WTC11 (cell line): ENCODE measurements at regions not wholly inside any gene's neighbourhood (a gene's known extent, or its start where the extent isn't known, plus 50 kb on each side); places are given as distances from the start of the nearest gene placed in this dataset.

Source experiments
- ATAC-seq: fragments of 200-7000 bp; cut with Tn5 transposase; 2 replicates; pipeline ENCODE4 v1.10.0; 2021; ENCODE audit warnings: mild to moderate bottlenecking, moderate library complexity
- CTCF ChIA-PET: fragments of 300-600 bp; sonication (Branson Sonifier 250); formaldehyde crosslinking; loops from one replicate; lab custom pipeline; 2021; ENCODE audit warnings: antibody characterized with exemption; lab: Charles Lee
- POLR2A ChIA-PET: fragments of 350-600 bp; sonication (Branson Sonifier 250); formaldehyde crosslinking; loops from one replicate; lab custom pipeline; 2021; ENCODE audit warnings: antibody characterized with exemption; lab: Charles Lee
- DNase-seq: peaks from one replicate; pipeline ENCODE4 v3.0.0; 2021; ENCODE audit warnings: low spot score
- H3K27ac Mint-ChIP-seq: 2 replicates; pipeline ENCODE4 v1.8.0; 2021; ENCODE audit warnings: mixed read lengths
- H3K27me3 Mint-ChIP-seq: 2 replicates; pipeline ENCODE4 v1.8.0; 2021; ENCODE audit warnings: low read depth, mild to moderate bottlenecking, moderate library complexity, mixed read lengths
- H3K36me3 Mint-ChIP-seq: 2 replicates; pipeline ENCODE4 v1.8.0; 2021; ENCODE audit warnings: mixed read lengths
- H3K4me1 Mint-ChIP-seq: 2 replicates; pipeline ENCODE4 v1.8.0; 2022; ENCODE audit warnings: mixed read lengths
- H3K4me3 Mint-ChIP-seq: 2 replicates; pipeline ENCODE4 v1.8.0; 2021; ENCODE audit warnings: mild to moderate bottlenecking, moderate library complexity, mixed read lengths
- H3K9me3 Mint-ChIP-seq: 2 replicates; pipeline ENCODE4 v1.8.0; 2021; ENCODE audit warnings: mixed read lengths
- EMX1 ChIP-seq: fragments of 250-450 bp; sonication (Bioruptor Pico); IDR thresholded peaks from 2 replicates; pipeline ENCODE4 v1.8.0; 2021; ENCODE audit warnings: mild to moderate bottlenecking
- ESRRA ChIP-seq: sonication (generic); formaldehyde crosslinking; IDR thresholded peaks from 2 replicates; pipeline ENCODE4 v1.8.1; 2022; ENCODE audit warnings: mild to moderate bottlenecking, missing genetic modification reagents, borderline replicate concordance
- FOXK1 ChIP-seq: sonication (generic); formaldehyde crosslinking; IDR thresholded peaks from 2 replicates; pipeline ENCODE4 v1.8.0; 2022; ENCODE audit warnings: mild to moderate bottlenecking, moderate library complexity, missing genetic modification reagents
- GTF2I ChIP-seq: fragments of 250-450 bp; sonication (Bioruptor Pico); conservative IDR thresholded peaks from 2 replicates; pipeline ENCODE4 v1.4.0; 2021; ENCODE audit warnings: mild to moderate bottlenecking
- JAZF1 ChIP-seq: fragments of 250-450 bp; sonication (Bioruptor Pico); IDR thresholded peaks from 2 replicates; pipeline ENCODE4 v1.9.0; 2021; ENCODE audit warnings: moderate library complexity, mild to moderate bottlenecking, inconsistent platforms
- JUN ChIP-seq: sonication (generic); formaldehyde crosslinking; IDR thresholded peaks from 2 replicates; pipeline ENCODE4 v1.8.0; 2023; ENCODE audit warnings: mild to moderate bottlenecking, missing genetic modification reagents
- KAT7 ChIP-seq: sonication (generic); formaldehyde crosslinking; IDR thresholded peaks from 2 replicates; pipeline ENCODE4 v1.8.1; 2023; ENCODE audit warnings: missing genetic modification reagents, mild to moderate bottlenecking, borderline replicate concordance
- NFATC4 ChIP-seq: fragments of 250-450 bp; sonication (Bioruptor Pico); IDR thresholded peaks from 2 replicates; pipeline ENCODE4 v1.9.0; 2021; ENCODE audit warnings: mild to moderate bottlenecking
- NR2C2 ChIP-seq: sonication (generic); formaldehyde crosslinking; IDR thresholded peaks from 2 replicates; pipeline ENCODE4 v1.8.0; 2022; ENCODE audit warnings: mild to moderate bottlenecking, missing genetic modification reagents
- NR3C1 ChIP-seq: sonication (generic); formaldehyde crosslinking; conservative IDR thresholded peaks from 2 replicates; pipeline ENCODE4 v1.8.1; 2023; ENCODE audit warnings: low read depth, mild to moderate bottlenecking, missing genetic modification reagents
- OVOL2 ChIP-seq: fragments of 250-450 bp; sonication (Bioruptor Pico); IDR thresholded peaks from 2 replicates; pipeline ENCODE4 v1.9.0; 2021; ENCODE audit warnings: mild to moderate bottlenecking, borderline replicate concordance
- RORB ChIP-seq: fragments of 250-450 bp; sonication (Bioruptor Pico); IDR thresholded peaks from 2 replicates; pipeline ENCODE4 v1.9.0; 2021; ENCODE audit warnings: mild to moderate bottlenecking
- SP1 ChIP-seq: sonication (generic); formaldehyde crosslinking; conservative IDR thresholded peaks from 2 replicates; pipeline ENCODE4 v1.8.1; 2022; ENCODE audit warnings: missing genetic modification reagents
- TP53 ChIP-seq: sonication (generic); formaldehyde crosslinking; IDR thresholded peaks from 2 replicates; pipeline ENCODE4 v1.8.1; 2023; ENCODE audit warnings: mild to moderate bottlenecking, missing genetic modification reagents
- ZNF138 ChIP-seq: sonication (generic); formaldehyde crosslinking; conservative IDR thresholded peaks from 2 replicates; pipeline ENCODE4 v1.8.1; 2022; ENCODE audit warnings: mild to moderate bottlenecking, moderate library complexity, missing genetic modification reagents
- ZNF219 ChIP-seq: sonication (generic); formaldehyde crosslinking; IDR thresholded peaks from 2 replicates; pipeline ENCODE4 v1.8.0; 2023; ENCODE audit warnings: missing genetic modification reagents, mild to moderate bottlenecking, borderline replicate concordance
- ZNF317 ChIP-seq: sonication (generic); formaldehyde crosslinking; IDR thresholded peaks from 2 replicates; pipeline ENCODE4 v1.8.1; 2023; ENCODE audit warnings: low read depth, mild to moderate bottlenecking, moderate library complexity, missing genetic modification reagents, borderline replicate concordance
- ZNF423 ChIP-seq: fragments of 250-450 bp; sonication (Bioruptor Pico); IDR thresholded peaks from 2 replicates; pipeline ENCODE4 v2.1.2; 2022; ENCODE audit warnings: mild to moderate bottlenecking, moderate library complexity
- ZNF671 ChIP-seq: fragments of 250-450 bp; sonication (Bioruptor Pico); IDR thresholded peaks from 2 replicates; pipeline ENCODE4 v1.8.0; 2021; ENCODE audit warnings: mild to moderate bottlenecking
- TF ChIP-seq, protein P1 (sequence below): fragments of 250-450 bp; sonication (Bioruptor Pico); IDR thresholded peaks from 2 replicates; pipeline ENCODE4 v2.1.2; 2022; ENCODE audit warnings: mild to moderate bottlenecking, moderate library complexity
- TF ChIP-seq, protein P2 (sequence below): sonication (generic); formaldehyde crosslinking; IDR thresholded peaks from 2 replicates; pipeline ENCODE4 v1.8.0; 2023; ENCODE audit warnings: missing genetic modification reagents
- TF ChIP-seq, protein P3 (sequence below): sonication (generic); formaldehyde crosslinking; IDR thresholded peaks from 2 replicates; pipeline ENCODE4 v1.8.1; 2022; ENCODE audit warnings: mild to moderate bottlenecking, missing genetic modification reagents, moderate library complexity, borderline replicate concordance
- TF ChIP-seq, protein P4 (sequence below): fragments of 250-450 bp; sonication (Bioruptor Pico); conservative IDR thresholded peaks from 2 replicates; pipeline ENCODE4 v1.9.0; 2021; ENCODE audit warnings: mild to moderate bottlenecking
- TF ChIP-seq, protein P5 (sequence below): sonication (generic); formaldehyde crosslinking; IDR thresholded peaks from 2 replicates; pipeline ENCODE4 v1.8.0; 2022; ENCODE audit warnings: missing genetic modification reagents
- TF ChIP-seq, protein P6 (sequence below): sonication (generic); formaldehyde crosslinking; IDR thresholded peaks from 2 replicates; pipeline ENCODE4 v1.8.0; 2022; ENCODE audit warnings: mild to moderate bottlenecking, missing genetic modification reagents

DNA sequence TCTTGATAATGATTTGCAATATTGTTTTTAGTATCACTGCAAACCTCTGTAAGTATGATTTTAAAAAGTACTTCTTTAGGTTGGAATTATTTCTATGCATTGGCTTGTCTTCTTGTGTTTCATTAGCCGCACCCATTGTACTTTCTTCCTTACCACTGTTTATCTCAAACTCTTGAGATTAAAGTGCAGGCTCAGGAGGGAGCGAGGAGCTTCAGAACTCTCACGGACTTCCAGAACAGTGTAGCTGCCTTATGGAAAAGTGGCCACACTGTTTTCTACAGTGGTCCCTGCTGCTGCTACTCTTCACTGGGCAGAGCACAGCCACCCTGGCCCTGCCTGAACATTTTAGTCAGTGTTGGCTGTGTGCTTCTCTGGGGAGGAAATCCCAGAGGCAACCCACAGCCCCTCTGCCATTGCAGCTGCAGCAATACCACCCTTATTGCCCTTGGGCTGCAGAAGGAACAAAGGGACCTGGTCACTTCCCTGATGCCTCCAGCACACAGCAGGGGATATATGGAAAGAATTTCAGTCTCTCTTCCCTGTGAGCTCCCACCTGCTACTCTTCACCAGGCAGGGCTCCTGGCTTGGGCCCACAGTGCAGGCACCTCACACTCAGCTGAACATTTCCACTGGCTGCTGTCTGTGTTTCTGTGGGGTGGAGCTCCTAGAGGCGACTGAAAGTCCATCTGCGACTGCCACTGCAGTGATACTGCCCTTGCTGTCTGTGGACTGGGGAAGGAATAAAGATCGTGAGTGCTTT lies 91.7 kb upstream of the MAP3K4 start:
- H3K27ac Mint-ChIP-seq = no peak overlapping the region
- H3K9me3 Mint-ChIP-seq = peaks cover 8% of the 10 kb centered on the region
- ATAC-seq = peak; percentile 81
- no peak for DNase-seq
- H3K27me3 Mint-ChIP-seq = no peaks in the 10 kb centered on the region
- CTCF ChIA-PET = interaction anchor here (0.9 to 1.5 kb wide), 5 partner anchors 14 to 133 kb away, joined by 3 to 4 read pairs (median 3); no protein-coding TSS in a partner anchor
- POLR2A ChIA-PET = no interaction called here
- no peak overlapping the region for H3K4me3 Mint-ChIP-seq
- peaks cover 27% of the 10 kb centered on the region for H3K4me1 Mint-ChIP-seq
- H3K36me3 Mint-ChIP-seq = no peaks in the 10 kb centered on the region
- TF ChIP-seq ESRRA (no peak), RORB (CRISPR knock-in tag) (no peak), ZNF219 (CRISPR knock-in tag) (no peak)

DNA sequence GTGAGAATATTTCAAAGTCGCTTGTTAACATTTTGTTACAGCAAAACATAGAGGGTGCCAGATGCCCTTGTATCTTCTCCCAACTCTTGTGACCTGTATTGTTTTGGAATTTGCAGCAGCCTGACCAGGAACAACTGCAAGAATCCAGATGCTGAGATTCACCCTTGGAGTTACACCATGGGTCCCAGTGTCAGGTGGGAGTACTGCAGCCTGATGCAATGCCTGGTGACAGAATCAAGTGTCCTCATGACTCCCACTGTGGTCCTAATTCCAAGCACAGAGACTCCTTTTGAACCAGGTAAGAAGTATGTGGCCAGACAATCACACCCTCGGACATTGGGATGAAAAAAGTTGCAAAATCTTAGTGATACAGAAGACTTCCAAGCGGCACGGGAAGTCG lies 79.6 kb upstream of the MAP3K4 start:
- Mint-ChIP-seq H3K27me3 (no peaks in the 10 kb centered on the region; the same call in 1 of the 2 replicates), H3K4me1 (peaks cover 9% of the 10 kb centered on the region; the same call in 1 of the 2 replicates), H3K9me3 (peaks cover 49% of the 10 kb centered on the region), H3K4me3 (no peak overlapping the region), H3K27ac (no peak overlapping the region), H3K36me3 (peaks cover 32% of the 10 kb centered on the region)
- DNase-seq (no peak), ATAC-seq (no peak)
- TF ChIP-seq, protein P1, sequence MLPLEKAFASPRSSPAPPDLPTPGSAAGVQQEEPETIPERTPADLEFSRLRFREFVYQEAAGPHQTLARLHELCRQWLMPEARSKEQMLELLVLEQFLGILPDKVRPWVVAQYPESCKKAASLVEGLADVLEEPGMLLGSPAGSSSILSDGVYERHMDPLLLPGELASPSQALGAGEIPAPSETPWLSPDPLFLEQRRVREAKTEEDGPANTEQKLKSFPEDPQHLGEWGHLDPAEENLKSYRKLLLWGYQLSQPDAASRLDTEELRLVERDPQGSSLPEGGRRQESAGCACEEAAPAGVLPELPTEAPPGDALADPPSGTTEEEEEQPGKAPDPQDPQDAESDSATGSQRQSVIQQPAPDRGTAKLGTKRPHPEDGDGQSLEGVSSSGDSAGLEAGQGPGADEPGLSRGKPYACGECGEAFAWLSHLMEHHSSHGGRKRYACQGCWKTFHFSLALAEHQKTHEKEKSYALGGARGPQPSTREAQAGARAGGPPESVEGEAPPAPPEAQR = no peak
- TF ChIP-seq, protein P2, sequence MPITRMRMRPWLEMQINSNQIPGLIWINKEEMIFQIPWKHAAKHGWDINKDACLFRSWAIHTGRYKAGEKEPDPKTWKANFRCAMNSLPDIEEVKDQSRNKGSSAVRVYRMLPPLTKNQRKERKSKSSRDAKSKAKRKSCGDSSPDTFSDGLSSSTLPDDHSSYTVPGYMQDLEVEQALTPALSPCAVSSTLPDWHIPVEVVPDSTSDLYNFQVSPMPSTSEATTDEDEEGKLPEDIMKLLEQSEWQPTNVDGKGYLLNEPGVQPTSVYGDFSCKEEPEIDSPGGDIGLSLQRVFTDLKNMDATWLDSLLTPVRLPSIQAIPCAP (CRISPR knock-in tag) = no peak
- TF ChIP-seq ZNF317 (no peak), ZNF423 (no peak), EMX1 (no peak), NFATC4 (CRISPR knock-in tag) (no peak), GTF2I (CRISPR knock-in tag) (no peak), KAT7 (CRISPR knock-in tag) (no peak), JUN (no peak), ZNF138 (CRISPR knock-in tag) (no peak), NR2C2 (CRISPR knock-in tag) (no peak)
- TF ChIP-seq, protein P3, sequence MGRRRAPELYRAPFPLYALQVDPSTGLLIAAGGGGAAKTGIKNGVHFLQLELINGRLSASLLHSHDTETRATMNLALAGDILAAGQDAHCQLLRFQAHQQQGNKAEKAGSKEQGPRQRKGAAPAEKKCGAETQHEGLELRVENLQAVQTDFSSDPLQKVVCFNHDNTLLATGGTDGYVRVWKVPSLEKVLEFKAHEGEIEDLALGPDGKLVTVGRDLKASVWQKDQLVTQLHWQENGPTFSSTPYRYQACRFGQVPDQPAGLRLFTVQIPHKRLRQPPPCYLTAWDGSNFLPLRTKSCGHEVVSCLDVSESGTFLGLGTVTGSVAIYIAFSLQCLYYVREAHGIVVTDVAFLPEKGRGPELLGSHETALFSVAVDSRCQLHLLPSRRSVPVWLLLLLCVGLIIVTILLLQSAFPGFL (CRISPR knock-in tag) = no peak
- TF ChIP-seq, protein P4, sequence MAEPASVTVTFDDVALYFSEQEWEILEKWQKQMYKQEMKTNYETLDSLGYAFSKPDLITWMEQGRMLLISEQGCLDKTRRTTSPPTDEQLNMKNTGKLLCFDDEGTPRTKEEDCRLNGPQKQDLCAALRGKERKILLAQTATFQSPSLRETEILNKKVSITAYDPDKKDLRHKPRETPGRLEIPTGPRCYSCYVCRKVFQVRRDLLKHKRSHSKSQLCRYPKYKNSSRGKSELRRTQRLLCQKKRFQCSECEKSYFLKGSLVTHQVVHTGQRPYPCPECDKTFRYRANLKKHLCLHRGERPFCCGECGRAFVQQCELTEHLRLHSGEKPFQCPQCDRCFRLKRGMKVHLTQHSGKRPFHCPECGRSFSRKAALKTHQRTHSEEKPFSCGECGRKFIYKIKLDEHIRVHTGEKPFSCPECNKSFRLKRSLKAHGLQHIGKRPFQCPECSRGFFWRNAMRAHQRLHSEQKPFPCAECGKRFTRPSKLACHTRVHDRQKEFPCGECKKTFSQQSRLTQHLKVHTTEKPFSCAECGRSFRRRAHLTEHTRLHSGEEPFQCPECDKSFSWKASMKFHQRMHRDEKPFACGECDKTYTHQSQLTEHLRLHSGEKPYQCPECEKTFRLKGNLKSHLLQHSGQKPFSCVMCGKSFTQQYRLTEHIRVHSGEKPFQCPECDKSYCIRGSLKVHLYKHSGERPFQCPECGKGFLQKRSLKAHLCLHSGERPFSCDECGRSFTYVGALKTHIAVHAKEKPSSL (CRISPR knock-in tag) = no peak
- ChIA-PET CTCF (no interaction called here), POLR2A (no interaction called here)

DNA sequence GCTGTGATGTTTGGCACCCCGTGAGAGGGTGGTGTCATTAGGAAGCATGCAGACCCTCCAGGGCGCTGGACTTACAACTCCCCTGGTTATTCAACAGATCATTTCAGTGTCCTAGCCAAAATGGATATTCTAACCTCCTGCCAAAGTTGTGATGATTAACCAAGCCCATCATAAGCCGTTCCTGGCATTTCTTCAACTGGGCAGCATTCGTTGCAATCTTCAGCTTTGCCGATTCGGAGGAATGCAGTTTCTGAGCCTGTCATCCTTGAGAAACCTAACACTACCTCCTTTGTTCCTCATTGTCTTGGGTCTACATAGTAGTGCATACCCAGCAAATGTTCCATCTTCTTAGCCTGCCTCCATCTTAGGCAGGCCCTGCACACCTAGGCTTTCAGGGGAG lies 79.2 kb upstream of the MAP3K4 start:
- Mint-ChIP-seq H3K4me1 (peaks cover 11% of the 10 kb centered on the region), H3K9me3 (peaks cover 45% of the 10 kb centered on the region), H3K36me3 (peaks cover 28% of the 10 kb centered on the region), H3K4me3 (no peak overlapping the region), H3K27ac (no peak overlapping the region), H3K27me3 (no peaks in the 10 kb centered on the region; the same call in 1 of the 2 replicates)
- ATAC-seq (no peak), DNase-seq (no peak)
- ChIA-PET POLR2A (no interaction called here), CTCF (no interaction called here)
- TF ChIP-seq OVOL2 (CRISPR knock-in tag) (no peak), SP1 (CRISPR knock-in tag) (no peak), JAZF1 (CRISPR knock-in tag) (no peak), NR3C1 (CRISPR knock-in tag) (no peak), ZNF671 (no peak), FOXK1 (CRISPR knock-in tag) (no peak), ZNF138 (CRISPR knock-in tag) (no peak), TP53 (CRISPR knock-in tag) (no peak)
- TF ChIP-seq, protein P5, sequence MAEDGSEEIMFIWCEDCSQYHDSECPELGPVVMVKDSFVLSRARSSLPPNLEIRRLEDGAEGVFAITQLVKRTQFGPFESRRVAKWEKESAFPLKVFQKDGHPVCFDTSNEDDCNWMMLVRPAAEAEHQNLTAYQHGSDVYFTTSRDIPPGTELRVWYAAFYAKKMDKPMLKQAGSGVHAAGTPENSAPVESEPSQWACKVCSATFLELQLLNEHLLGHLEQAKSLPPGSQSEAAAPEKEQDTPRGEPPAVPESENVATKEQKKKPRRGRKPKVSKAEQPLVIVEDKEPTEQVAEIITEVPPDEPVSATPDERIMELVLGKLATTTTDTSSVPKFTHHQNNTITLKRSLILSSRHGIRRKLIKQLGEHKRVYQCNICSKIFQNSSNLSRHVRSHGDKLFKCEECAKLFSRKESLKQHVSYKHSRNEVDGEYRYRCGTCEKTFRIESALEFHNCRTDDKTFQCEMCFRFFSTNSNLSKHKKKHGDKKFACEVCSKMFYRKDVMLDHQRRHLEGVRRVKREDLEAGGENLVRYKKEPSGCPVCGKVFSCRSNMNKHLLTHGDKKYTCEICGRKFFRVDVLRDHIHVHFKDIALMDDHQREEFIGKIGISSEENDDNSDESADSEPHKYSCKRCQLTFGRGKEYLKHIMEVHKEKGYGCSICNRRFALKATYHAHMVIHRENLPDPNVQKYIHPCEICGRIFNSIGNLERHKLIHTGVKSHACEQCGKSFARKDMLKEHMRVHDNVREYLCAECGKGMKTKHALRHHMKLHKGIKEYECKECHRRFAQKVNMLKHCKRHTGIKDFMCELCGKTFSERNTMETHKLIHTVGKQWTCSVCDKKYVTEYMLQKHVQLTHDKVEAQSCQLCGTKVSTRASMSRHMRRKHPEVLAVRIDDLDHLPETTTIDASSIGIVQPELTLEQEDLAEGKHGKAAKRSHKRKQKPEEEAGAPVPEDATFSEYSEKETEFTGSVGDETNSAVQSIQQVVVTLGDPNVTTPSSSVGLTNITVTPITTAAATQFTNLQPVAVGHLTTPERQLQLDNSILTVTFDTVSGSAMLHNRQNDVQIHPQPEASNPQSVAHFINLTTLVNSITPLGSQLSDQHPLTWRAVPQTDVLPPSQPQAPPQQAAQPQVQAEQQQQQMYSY (CRISPR knock-in tag) = no peak
- TF ChIP-seq, protein P6, sequence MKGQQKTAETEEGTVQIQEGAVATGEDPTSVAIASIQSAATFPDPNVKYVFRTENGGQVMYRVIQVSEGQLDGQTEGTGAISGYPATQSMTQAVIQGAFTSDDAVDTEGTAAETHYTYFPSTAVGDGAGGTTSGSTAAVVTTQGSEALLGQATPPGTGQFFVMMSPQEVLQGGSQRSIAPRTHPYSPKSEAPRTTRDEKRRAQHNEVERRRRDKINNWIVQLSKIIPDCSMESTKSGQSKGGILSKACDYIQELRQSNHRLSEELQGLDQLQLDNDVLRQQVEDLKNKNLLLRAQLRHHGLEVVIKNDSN (CRISPR knock-in tag) = no peak
